Tibial nerve (tissue), 4 donors: ENCODE measurements at regions not wholly inside any gene's neighbourhood (a gene's known extent, or its start where the extent isn't known, plus 50 kb on each side); places are given as distances from the start of the nearest gene placed in this dataset.

ENCODE experiments used
- EP300 ChIP-seq, 2 donors: sonication (generic); formaldehyde crosslinking; IDR thresholded peaks; one replicate each; pipeline ENCODE4 v1.6.1; 2017; ENCODE audit warnings: antibody characterized with exemption in 2 of 2, mild to moderate bottlenecking in 1 of 2
- POLR2A ChIP-seq, 2 donors: fragments of 450-650 bp; IDR thresholded peaks; one replicate each; pipeline ENCODE4 v1.6.1; 2017; ENCODE audit warnings: antibody characterized with exemption in 2 of 2, mild to moderate bottlenecking in 2 of 2, moderate library complexity in 2 of 2
- TF ChIP-seq, protein P1 (sequence below), 5 experiments: fragments of 200-600 bp in 3 of 5; fragments of 450-650 bp in 2 of 5; sonication (generic) in 3 of 5; IDR thresholded peaks; one replicate each; pipeline ENCODE4 v1.5.1; 2016 to 2019; ENCODE audit warnings: antibody characterized with exemption in 5 of 5, mild to moderate bottlenecking in 3 of 5, moderate library complexity in 2 of 5

DNA sequence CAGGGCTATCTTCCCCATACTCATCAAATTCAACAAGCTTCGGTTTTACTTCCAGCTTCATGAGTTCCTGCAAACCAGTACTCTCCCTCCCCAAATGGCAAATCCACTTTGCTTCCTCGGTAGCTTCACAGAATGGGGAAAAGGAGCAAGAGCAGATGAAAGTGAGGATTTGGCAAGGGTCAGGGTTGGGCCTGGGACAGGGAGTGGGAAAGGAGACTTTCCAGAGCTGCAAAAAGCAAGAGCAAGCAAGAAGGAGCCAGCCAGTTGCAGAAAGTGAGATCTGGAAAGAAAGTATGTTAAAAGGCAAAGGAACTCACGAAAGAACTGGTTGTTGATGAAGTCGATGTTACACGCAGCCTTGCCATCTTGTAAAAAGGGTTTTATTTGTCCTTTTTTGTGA is 522.8 kb upstream of the TBX3 start:
- TF ChIP-seq, protein P1, sequence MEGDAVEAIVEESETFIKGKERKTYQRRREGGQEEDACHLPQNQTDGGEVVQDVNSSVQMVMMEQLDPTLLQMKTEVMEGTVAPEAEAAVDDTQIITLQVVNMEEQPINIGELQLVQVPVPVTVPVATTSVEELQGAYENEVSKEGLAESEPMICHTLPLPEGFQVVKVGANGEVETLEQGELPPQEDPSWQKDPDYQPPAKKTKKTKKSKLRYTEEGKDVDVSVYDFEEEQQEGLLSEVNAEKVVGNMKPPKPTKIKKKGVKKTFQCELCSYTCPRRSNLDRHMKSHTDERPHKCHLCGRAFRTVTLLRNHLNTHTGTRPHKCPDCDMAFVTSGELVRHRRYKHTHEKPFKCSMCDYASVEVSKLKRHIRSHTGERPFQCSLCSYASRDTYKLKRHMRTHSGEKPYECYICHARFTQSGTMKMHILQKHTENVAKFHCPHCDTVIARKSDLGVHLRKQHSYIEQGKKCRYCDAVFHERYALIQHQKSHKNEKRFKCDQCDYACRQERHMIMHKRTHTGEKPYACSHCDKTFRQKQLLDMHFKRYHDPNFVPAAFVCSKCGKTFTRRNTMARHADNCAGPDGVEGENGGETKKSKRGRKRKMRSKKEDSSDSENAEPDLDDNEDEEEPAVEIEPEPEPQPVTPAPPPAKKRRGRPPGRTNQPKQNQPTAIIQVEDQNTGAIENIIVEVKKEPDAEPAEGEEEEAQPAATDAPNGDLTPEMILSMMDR (IDR thresholded peaks at IDR 0.05): no peak
- TF ChIP-seq POLR2A (IDR thresholded peaks at IDR 0.05) (no peak), EP300 (IDR thresholded peaks at IDR 0.05) (no peak)
